MV-4-11 (cell line): ENCODE measurements at regions not wholly inside any gene's neighbourhood (a gene's known extent, or its start where the extent isn't known, plus 50 kb on each side); places are given as distances from the start of the nearest gene placed in this dataset.

Experiments
- DNase-seq: peaks from one replicate; lab custom pipeline; 2025; lab: John Stamatoyannopoulos, UW

DNA sequence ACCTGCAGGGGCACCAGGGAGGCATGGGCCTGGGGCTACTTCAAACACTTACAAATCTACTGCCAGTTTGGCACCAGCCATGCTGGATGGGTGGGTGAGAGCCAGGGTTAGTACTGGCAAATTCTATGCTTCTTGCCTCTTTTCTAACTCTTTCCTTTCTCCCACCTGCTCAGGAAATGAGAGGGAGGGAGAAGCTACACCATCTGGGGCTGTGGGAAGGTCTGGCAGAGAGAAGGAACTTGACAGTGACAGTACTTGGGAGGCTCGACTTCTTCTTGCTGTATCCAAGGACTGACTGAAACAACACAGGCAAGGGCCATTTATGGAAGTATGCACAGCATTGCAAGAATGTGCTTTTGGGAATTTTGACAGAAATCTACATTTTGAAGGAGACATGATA lies 149.6 kb upstream of the DYRK2 start:
- no peak for DNase-seq

DNA sequence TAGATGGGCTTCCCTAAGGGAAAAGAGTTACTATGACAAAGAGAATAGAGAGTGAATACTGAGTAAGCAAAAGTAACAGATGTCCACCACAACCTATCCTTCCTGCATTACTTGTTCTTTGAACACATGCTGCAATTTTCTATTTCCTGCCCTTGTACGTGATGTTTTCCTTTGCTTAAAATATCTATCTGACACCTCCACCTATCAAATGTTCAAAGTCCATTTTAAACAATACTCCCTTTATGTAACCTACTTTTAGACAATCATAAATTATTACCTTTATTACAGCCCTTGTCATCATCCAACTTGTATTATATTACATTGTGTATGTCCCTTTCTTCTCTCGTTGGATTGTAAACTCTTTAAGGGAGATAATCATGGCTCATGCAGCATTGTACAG lies 147.2 kb upstream of the DYRK2 start:
- DNase-seq = no peak

DNA sequence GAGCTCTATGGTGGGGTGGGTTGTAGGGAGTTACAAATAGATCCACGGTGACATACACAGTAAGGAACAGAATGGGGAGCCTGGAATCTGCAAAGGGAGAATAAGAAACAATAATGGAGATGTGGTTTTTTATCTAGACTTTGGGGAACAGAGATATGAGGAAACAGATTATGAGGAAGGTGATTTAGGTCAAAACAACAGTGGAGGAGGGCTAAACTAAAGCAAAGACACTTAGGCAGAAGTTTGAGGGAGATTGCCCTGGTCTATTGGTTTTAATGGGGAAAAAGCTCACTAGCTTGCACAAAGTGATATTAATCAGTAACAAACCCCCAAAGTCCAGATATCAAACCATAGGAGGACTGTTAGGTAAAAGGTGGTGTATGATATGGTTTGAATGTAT lies 144.5 kb upstream of the DYRK2 start:
- DNase-seq = no peak

- DNase-seq = no peak
Observed at GRCh38 chr12:67506739-67507138, 141.8 kb upstream of the DYRK2 start.

- DNase-seq = no peak
Observed at GRCh38 chr12:67508830-67509229, 139.7 kb upstream of the DYRK2 start.

GRCh38 chr12:67509666-67510386 lies 138.7 kb upstream of the DYRK2 start:
- DNase-seq = no peak

DNA sequence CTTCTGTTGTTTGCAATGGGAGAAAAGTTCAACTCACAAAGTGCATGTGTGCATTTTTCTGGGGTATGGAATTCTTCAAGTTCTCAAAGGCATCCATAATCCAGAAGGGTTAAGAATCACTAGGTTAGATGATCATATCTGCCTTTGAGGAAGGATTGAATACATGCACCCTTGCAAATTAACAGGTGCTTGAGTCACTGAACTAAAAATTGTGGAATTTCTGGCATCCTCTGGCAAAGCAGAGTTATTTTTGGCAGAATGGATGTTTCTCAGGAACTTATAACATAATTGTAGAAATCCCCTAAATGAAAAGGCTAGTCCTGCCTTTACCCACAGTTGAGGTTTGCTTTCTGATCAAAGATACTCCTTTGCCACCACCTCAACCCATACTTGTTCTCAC lies 136.5 kb upstream of the DYRK2 start:
- DNase-seq = no peak

DNA sequence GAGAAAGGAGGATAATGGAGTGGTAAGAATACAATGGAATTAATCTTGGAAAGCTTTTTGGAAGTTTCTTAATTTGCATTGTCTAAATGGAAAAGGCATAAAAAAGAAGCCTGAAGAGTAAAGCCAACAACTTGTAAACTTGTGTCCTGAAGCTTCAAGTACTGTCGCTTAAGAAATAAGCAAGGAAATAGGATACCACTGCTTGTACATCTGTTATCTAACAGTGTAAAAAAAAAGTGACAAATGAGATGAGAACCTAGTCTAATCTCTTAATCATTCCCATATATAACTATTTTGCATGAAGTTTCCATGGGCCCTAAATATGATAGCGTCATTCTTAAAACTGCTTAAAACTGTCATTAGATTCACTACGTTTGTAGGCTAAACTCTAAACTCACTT lies 134.0 kb upstream of the DYRK2 start:
- no peak for DNase-seq

- DNase-seq = no peak
Observed at GRCh38 chr12:67515679-67516340, 132.7 kb upstream of the DYRK2 start.

DNA sequence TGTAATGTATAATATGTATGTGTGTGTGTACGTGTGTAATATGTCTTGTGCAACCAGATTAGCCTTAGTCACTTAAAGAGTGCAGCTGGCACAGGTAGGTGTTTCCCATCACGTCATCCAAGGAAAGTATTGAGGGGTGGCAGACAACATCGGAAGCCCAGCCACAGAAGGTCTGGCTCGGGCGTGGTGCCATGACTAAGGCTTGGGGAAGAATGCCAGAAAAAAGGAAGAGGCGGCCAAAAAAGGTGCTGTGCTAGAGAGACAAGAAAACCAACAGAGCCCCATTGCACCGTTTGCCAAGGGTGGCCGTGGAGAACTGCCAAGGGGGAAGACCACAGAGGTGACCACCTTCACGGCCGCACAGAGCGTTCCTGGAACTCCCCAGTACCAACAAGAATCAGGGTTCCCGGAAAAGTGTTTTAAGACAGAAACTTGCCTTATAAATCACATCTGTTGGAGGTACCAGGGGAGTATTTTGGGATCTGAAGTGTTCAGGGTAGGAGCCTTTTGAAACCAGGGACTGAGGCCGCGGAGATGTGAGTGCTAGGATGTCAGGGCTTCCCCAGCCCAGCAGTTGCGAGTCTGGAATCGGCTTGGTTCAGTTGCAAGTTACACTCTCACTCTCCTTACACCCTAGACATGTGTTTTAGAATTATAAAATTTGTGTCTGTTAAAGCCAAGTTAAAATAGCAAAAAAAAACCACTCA lies 131.2 kb upstream of the DYRK2 start:
- DNase-seq = no peak

GRCh38 chr12:67519484-67520433 lies 128.8 kb upstream of the DYRK2 start:
- DNase-seq = no peak

DNA sequence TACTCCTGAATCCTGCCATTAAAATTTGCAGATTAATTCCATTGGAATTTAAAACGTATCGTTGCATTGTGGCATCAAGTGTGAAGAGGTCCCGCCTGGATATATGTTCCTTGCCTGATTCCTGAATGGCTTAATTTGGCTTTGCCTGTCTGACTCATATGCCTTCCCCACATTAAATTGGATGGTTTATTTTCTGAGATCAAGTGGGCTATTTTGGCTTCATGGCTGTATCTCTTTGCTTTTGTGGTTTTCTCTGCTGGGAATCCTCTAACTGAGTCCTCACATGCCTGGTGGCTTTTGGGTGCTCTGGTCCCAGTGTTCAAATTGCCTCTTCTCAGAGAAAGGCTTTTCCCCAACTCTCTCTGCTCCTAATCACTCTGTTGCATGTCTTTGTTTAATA lies 127.9 kb upstream of the DYRK2 start:
- DNase-seq = no peak

GRCh38 chr12:67522222-67522621 lies 126.3 kb upstream of the DYRK2 start:
- DNase-seq = no peak

GRCh38 chr12:67523538-67523937 lies 125.0 kb upstream of the DYRK2 start:
- DNase-seq = no peak

DNA sequence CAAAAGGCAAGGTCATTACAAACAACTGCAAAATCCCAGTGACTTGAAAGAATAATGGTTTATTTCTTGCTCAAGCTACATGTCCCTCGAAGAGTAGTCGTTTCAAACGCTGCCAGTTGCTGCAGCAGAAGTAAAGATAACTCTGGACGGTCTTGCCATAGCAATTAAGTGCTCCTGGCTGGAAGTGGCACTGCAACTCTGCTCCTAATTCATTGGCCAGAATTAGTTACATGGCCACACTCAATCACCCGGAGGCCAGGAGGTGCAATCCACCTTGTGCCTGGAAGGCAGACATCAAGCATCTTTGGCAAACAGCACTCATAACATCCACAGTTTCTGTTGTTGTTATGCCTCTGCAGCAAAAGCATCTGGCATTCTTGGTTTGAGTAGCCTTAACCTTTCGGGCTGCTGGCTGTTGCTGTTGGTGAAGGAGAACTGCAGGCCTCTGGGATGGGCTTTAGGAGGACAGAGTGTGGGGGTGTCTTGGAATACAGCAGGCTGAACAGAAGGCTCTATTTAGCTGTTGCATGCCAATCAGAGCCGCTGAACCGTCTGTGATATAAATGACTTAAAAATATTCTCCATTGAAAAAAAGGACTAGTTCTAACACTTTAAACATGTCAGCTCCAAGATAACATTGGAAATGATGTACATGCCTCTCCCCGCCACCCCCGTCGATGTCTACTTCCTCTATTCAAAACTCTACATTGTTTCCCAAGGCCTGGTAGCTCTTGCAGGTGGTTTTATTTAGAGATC lies 123.5 kb upstream of the DYRK2 start:
- DNase-seq = no peak

DNA sequence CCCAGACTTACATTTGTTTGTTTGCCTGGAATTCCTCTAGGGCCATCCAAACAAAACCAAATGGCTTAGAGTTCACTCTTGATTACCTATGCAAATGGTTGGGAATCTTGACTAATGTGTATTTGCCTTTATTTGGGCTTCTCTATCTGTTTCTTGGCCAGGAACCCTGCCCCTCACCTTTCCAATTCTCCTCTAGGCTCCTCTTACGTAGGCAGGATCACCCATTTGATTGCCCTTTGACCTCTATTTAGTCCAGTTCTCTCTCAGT lies 123.0 kb upstream of the DYRK2 start:
- no peak for DNase-seq

DNA sequence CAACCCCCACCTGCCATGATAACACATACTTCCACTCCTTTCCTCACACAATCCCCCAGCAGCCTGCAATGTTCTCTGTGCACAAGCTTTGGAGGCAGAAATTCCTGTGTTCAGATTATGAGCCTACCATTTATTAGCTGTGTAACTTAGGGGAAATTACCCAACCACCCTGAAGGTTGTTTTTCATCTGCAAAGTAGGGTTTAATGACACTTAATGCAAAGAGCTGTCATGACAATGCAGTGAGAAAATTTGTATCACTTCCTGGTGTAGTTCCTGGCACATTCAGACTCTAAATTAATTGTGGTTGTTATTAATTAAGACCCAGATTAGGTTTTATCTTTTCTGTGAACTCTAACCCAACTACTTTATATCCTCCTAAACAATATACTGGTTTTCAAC lies 122.4 kb upstream of the DYRK2 start:
- no peak for DNase-seq

- no peak for DNase-seq
Observed at GRCh38 chr12:67531051-67531450, 117.5 kb upstream of the DYRK2 start.

- DNase-seq = no peak
Observed at GRCh38 chr12:67531501-67531900, 117.0 kb upstream of the DYRK2 start.

DNA sequence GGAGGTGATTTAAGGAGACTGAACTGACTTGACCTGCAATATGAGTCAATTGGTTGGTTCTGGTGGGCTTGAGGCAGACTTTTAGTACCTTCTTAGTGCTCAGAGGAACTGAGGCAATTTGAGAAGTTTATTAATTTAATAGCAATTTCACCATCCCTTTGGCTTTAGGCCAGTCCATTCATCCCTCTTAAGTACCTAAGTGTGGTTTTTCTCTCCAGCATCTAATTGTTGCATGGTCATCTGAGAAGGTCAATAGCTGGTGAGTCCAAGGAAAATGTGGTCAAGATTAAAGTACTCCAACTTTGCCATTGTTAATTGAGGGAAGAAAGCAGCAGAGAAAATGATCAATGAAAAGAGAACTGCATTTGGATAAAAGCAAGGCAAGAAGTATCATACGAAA lies 115.4 kb upstream of the DYRK2 start:
- DNase-seq = no peak

- DNase-seq = no peak
Observed at GRCh38 chr12:67534046-67534445, 114.5 kb upstream of the DYRK2 start.

GRCh38 chr12:67534681-67535080 lies 113.9 kb upstream of the DYRK2 start:
- DNase-seq = no peak
